Activated CD4-positive, alpha-beta T cell treated with anti-CD3 and anti-CD28 coated beads, Interleukin-2, amount 50 U/mL, for 4 hours (primary cell): ENCODE measurements at regions not wholly inside any gene's neighbourhood (a gene's known extent, or its start where the extent isn't known, plus 50 kb on each side); places are given as distances from the start of the nearest gene placed in this dataset.
A peak's percentile ranks its signal among the peaks of the same experiment; 100 is the strongest.
"Not testable (repeated sequence)": the region's sequence is repeated elsewhere in the genome, so short reads cannot be mapped to it uniquely, and the experiment has no call there.

Experiments used
- DNase-seq, 2 experiments: peaks; one replicate each; pipeline ENCODE4 v3.0.0-alpha.2; 2020

GRCh38 chr4:153079857-153080391 is 124.3 kb upstream of the TRIM2 start:
- DNase-seq: no peak

- DNase-seq: no peak
These were observed 123.2 kb upstream of the TRIM2 start for GRCh38 chr4:153081006-153081580.

GRCh38 chr4:153081693-153082092 is 122.5 kb upstream of the TRIM2 start:
- no peak for DNase-seq

- peak; percentile 12 to 16 for DNase-seq
These were observed 121.6 kb upstream of the TRIM2 start for GRCh38 chr4:153082322-153083301.

- DNase-seq: peak; percentile 27 to 30
These were observed 120.7 kb upstream of the TRIM2 start for GRCh38 chr4:153083447-153083947.

- DNase-seq: no peak
These were observed 119.8 kb upstream of the TRIM2 start for GRCh38 chr4:153084224-153084979.

- peak; percentile 82 to 90 for DNase-seq
These were observed 119.1 kb upstream of the TRIM2 start for GRCh38 chr4:153084980-153085630.

- DNase-seq: no peak
These were observed 116.5 kb upstream of the TRIM2 start for GRCh38 chr4:153087671-153088194.

GRCh38 chr4:153089742-153090141 is 114.5 kb upstream of the TRIM2 start:
- no peak for DNase-seq

- no peak for DNase-seq
These were observed 114.1 kb upstream of the TRIM2 start for GRCh38 chr4:153090181-153090580.

- DNase-seq: no peak
These were observed 113.4 kb upstream of the TRIM2 start for GRCh38 chr4:153090670-153091385.

- no peak for DNase-seq
These were observed 110.8 kb upstream of the TRIM2 start for GRCh38 chr4:153093396-153093795.

- no peak for DNase-seq
These were observed 110.4 kb upstream of the TRIM2 start for GRCh38 chr4:153093802-153094201.

- DNase-seq: no peak
These were observed 109.8 kb upstream of the TRIM2 start for GRCh38 chr4:153094435-153094834.

- DNase-seq: no peak
These were observed 108.6 kb upstream of the TRIM2 start for GRCh38 chr4:153095448-153096204.

- DNase-seq: no peak
These were observed 107.9 kb upstream of the TRIM2 start for GRCh38 chr4:153096344-153096743.

GRCh38 chr4:153098427-153098826 is 105.8 kb upstream of the TRIM2 start:
- DNase-seq: no peak

- no peak for DNase-seq
These were observed 104.7 kb upstream of the TRIM2 start for GRCh38 chr4:153099391-153100140.

GRCh38 chr4:153106736-153107135 is 97.5 kb upstream of the TRIM2 start:
- not testable (repeated sequence) for DNase-seq

- no peak for DNase-seq
These were observed 97.0 kb upstream of the TRIM2 start for GRCh38 chr4:153107246-153107645.
